RWPE2 (cell line): ENCODE measurements at regions not wholly inside any gene's neighbourhood (a gene's known extent, or its start where the extent isn't known, plus 50 kb on each side); places are given as distances from the start of the nearest gene placed in this dataset.

Source experiments
- ATAC-seq: fragments of 200-7000 bp; cut with Tn5 transposase; 3 replicates; pipeline ENCODE4 v1.9.1; 2021; ENCODE audit warnings: low read depth
- DNase-seq: peaks from one replicate; pipeline ENCODE4 v3.0.0-alpha.2; 2020; ENCODE audit warnings: low spot score
- H3K27ac ChIP-seq: fragments of 450-650 bp; 2 replicates; pipeline ENCODE4 v1.5.1; 2017; ENCODE audit warnings: mild to moderate bottlenecking; ENCODE audit not compliant: poor library complexity, severe bottlenecking
- H3K27me3 ChIP-seq: fragments of 250-450 bp; sonication (Bioruptor Pico); 2 replicates; pipeline ENCODE4 v1.5.1; 2021; ENCODE audit warnings: mild to moderate bottlenecking, moderate library complexity; ENCODE audit not compliant: insufficient read depth, poor library complexity, severe bottlenecking
- H3K36me3 ChIP-seq: fragments of 250-450 bp; sonication (Bioruptor Pico); 2 replicates; pipeline ENCODE4 v1.5.1; 2020; ENCODE audit warnings: low read depth, mild to moderate bottlenecking, moderate library complexity
- H3K4me1 ChIP-seq: fragments of 250-450 bp; sonication (Bioruptor Pico); 2 replicates; pipeline ENCODE4 v1.5.1; 2021; ENCODE audit warnings: mild to moderate bottlenecking, moderate library complexity; ENCODE audit not compliant: insufficient read depth, poor library complexity, severe bottlenecking
- H3K4me3 ChIP-seq: fragments of 250-450 bp; sonication (Bioruptor Pico); 2 replicates; pipeline ENCODE4 v1.5.1; 2021; ENCODE audit warnings: mild to moderate bottlenecking, moderate library complexity; ENCODE audit not compliant: severe bottlenecking
- H3K9me3 ChIP-seq: fragments of 250-450 bp; sonication (Bioruptor Pico); 2 replicates; pipeline ENCODE4 v1.5.1; 2021; ENCODE audit warnings: mild to moderate bottlenecking, moderate library complexity; ENCODE audit not compliant: severe bottlenecking
- CTCF ChIP-seq: fragments of 450-650 bp; IDR thresholded peaks from one replicate; pipeline ENCODE4 v1.5.1; 2017; ENCODE audit warnings: mild to moderate bottlenecking, moderate library complexity; ENCODE audit not compliant: poor library complexity, severe bottlenecking

GRCh38 chr12:90338365-90338764, 616.6 kb downstream of the CCER1 start:
- Histone ChIP-seq H3K27me3 (no peaks in the 10 kb centered on the region), H3K4me3 (no peak overlapping the region), H3K36me3 (no peaks in the 10 kb centered on the region), H3K9me3 (no peaks in the 10 kb centered on the region), H3K4me1 (no peaks in the 10 kb centered on the region), H3K27ac (no peak overlapping the region)
- DNase-seq = no peak
- no peak for ATAC-seq
- TF ChIP-seq CTCF = no peak

- no peak for ATAC-seq
- Histone ChIP-seq H3K27me3 (no peaks in the 10 kb centered on the region), H3K4me3 (no peak overlapping the region), H3K9me3 (no peaks in the 10 kb centered on the region), H3K36me3 (no peaks in the 10 kb centered on the region), H3K4me1 (no peaks in the 10 kb centered on the region), H3K27ac (no peak overlapping the region)
- TF ChIP-seq CTCF = no peak
- no peak for DNase-seq
Observed at GRCh38 chr12:90337018-90337417, 618.0 kb downstream of the CCER1 start.

- no peak for ATAC-seq
- H3K9me3 ChIP-seq = no peaks in the 10 kb centered on the region
- H3K4me1 ChIP-seq = no peaks in the 10 kb centered on the region
- H3K36me3 ChIP-seq = no peaks in the 10 kb centered on the region
- no peaks in the 10 kb centered on the region for H3K27me3 ChIP-seq
- H3K27ac ChIP-seq = no peak overlapping the region
- H3K4me3 ChIP-seq = no peak overlapping the region
- TF ChIP-seq CTCF = no peak
- DNase-seq = no peak
Observed at GRCh38 chr12:90335566-90335965, 619.4 kb downstream of the CCER1 start.

GRCh38 chr12:90333939-90334338, 621.0 kb downstream of the CCER1 start:
- ATAC-seq = peak; percentile 31; the same call in 2 of the 3 replicates

More at GRCh38 chr12:90333939-90334338, 621.0 kb downstream of the CCER1 start:
- no peak for DNase-seq
- Histone ChIP-seq H3K4me3 (no peak overlapping the region), H3K36me3 (no peaks in the 10 kb centered on the region), H3K27ac (no peak overlapping the region), H3K9me3 (no peaks in the 10 kb centered on the region), H3K4me1 (no peaks in the 10 kb centered on the region), H3K27me3 (no peaks in the 10 kb centered on the region)
- TF ChIP-seq CTCF = no peak
